SK-N-SH (cell line): ENCODE measurements at regions not wholly inside any gene's neighbourhood (a gene's known extent, or its start where the extent isn't known, plus 50 kb on each side); places are given as distances from the start of the nearest gene placed in this dataset.

Experiments used
- CTCF ChIA-PET: fragments of 300-600, 350-600 bp; formaldehyde crosslinking; extraction: SDS; loops from one replicate; lab custom pipeline; 2021; lab: Yijun Ruan, JAX
- POLR2A ChIA-PET: fragments of 350-600 bp; sonication (Branson Sonifier 250); formaldehyde crosslinking; extraction: SDS; loops from one replicate; lab custom pipeline; 2020; ENCODE audit warnings: antibody characterized with exemption, inconsistent platforms; lab: Yijun Ruan, JAX
- DNase-seq: peaks from one replicate; pipeline ENCODE4 v3.0.0; 2012
- H2AFZ ChIP-seq: fragments of 200-600 bp; sonication (generic); 2 replicates; pipeline ENCODE4 v1.8.1; 2016; ENCODE audit warnings: antibody characterized with exemption, mild to moderate bottlenecking, low read depth
- H3F3A ChIP-seq: fragments of 200-600 bp; sonication (generic); replicated peaks from 2 replicates; pipeline ENCODE3; 2016; ENCODE audit warnings: antibody characterized with exemption, mild to moderate bottlenecking; ENCODE audit not compliant: insufficient read depth
- H3K27ac ChIP-seq, 2 experiments: fragments of 200-500 bp in 1 of 2; fragments of 200-600 bp in 1 of 2; sonication (Bioruptor generic) in 1 of 2; sonication (generic), shearing (Covaris generic) in 1 of 2; 2 replicates each; pipeline versions ENCODE4 v1.5.1 to v1.6.1; 2014 to 2016; ENCODE audit warnings: low read depth in 2 of 2, inconsistent platforms in 1 of 2, low read length in 1 of 2, mild to moderate bottlenecking in 1 of 2, mixed read lengths in 1 of 2
- H3K27me3 ChIP-seq: fragments of 200-600 bp; sonication (generic), shearing (Covaris generic); 2 replicates; pipeline ENCODE4 v1.6.1; 2016; ENCODE audit warnings: mixed run types; ENCODE audit not compliant: insufficient read depth
- H3K36me3 ChIP-seq, 2 experiments: fragments of 200-500 bp in 1 of 2; fragments of 200-600 bp in 1 of 2; sonication (Bioruptor generic) in 1 of 2; sonication (generic) in 1 of 2; replicated peaks in 1 of 2; 2 replicates each; pipeline versions ENCODE3 to v1.5.1; 2014 to 2016; ENCODE audit warnings: low read length in 1 of 2, mild to moderate bottlenecking in 1 of 2; ENCODE audit not compliant: insufficient read depth in 2 of 2, control insufficient read depth in 1 of 2
- H3K4me1 ChIP-seq, 2 experiments: fragments of 200-500 bp in 1 of 2; fragments of 200-600 bp in 1 of 2; sonication (Bioruptor generic) in 1 of 2; sonication (generic), shearing (Covaris generic) in 1 of 2; 2 replicates each; pipeline versions ENCODE4 v1.5.1 to v1.6.1; 2014 to 2016; ENCODE audit warnings: low read depth in 1 of 2, low read length in 1 of 2, mixed run types in 1 of 2; ENCODE audit not compliant: insufficient read depth in 2 of 2, control insufficient read depth in 1 of 2
- H3K4me2 ChIP-seq: fragments of 200-600 bp; sonication (generic), shearing (Covaris generic); 2 replicates; pipeline ENCODE4 v1.6.1; 2017; ENCODE audit warnings: mixed run types
- H3K4me3 ChIP-seq, 2 experiments: fragments of 200-500 bp in 1 of 2; fragments of 200-600 bp in 1 of 2; sonication (Bioruptor generic) in 1 of 2; sonication (generic), shearing (Covaris generic) in 1 of 2; 2 replicates each; pipeline versions ENCODE4 v1.5.1 to v1.8.1; 2014 to 2016; ENCODE audit warnings: low read depth in 2 of 2, inconsistent platforms in 1 of 2, low read length in 1 of 2, mild to moderate bottlenecking in 1 of 2, mixed read lengths in 1 of 2, moderate library complexity in 1 of 2
- H3K79me2 ChIP-seq: fragments of 200-600 bp; sonication (generic); 2 replicates; pipeline ENCODE4 v1.8.1; 2017; ENCODE audit warnings: mild to moderate bottlenecking; ENCODE audit not compliant: insufficient read depth
- H3K9ac ChIP-seq: fragments of 200-600 bp; sonication (generic); 2 replicates; pipeline ENCODE4 v1.6.1; 2017; ENCODE audit warnings: mixed run types
- H3K9me2 ChIP-seq: fragments of 200-600 bp; sonication (generic); 2 replicates; pipeline ENCODE4 v1.6.1; 2017; ENCODE audit warnings: mixed run types
- H3K9me3 ChIP-seq: fragments of 200-600 bp; sonication (generic); 2 replicates; pipeline ENCODE4 v1.6.1; 2017; ENCODE audit warnings: mixed run types, mild to moderate bottlenecking, moderate library complexity
- H4K20me1 ChIP-seq: fragments of 200-600 bp; sonication (generic); 2 replicates; pipeline ENCODE4 v1.6.1; 2017; ENCODE audit warnings: mild to moderate bottlenecking, mixed run types; ENCODE audit not compliant: insufficient read depth
- ELF1 ChIP-seq: IDR thresholded peaks from 2 replicates; pipeline ENCODE4 v1.4.0; 2012
- EZH2phosphoT487 ChIP-seq: fragments of 200-600 bp; sonication (generic); IDR thresholded peaks from 2 replicates; pipeline ENCODE4 v1.6.1; 2017; ENCODE audit warnings: low read depth, mixed run types, mild to moderate bottlenecking, antibody characterized with exemption, moderate library complexity, borderline replicate concordance
- FOSL2 ChIP-seq: IDR thresholded peaks from 2 replicates; pipeline ENCODE4 v1.4.0; 2012; ENCODE audit warnings: low read depth, mild to moderate bottlenecking, moderate library complexity, borderline replicate concordance
- FOXJ3 ChIP-seq: sonication (generic); formaldehyde crosslinking; IDR thresholded peaks from 2 replicates; pipeline ENCODE4 v1.5.1; 2020; ENCODE audit warnings: mild to moderate bottlenecking, missing genetic modification reagents
- FOXM1 ChIP-seq: IDR thresholded peaks from 2 replicates; pipeline ENCODE4 v1.4.0; 2012; ENCODE audit warnings: low read depth, mild to moderate bottlenecking
- GATA2 ChIP-seq: sonication (generic); formaldehyde crosslinking; IDR thresholded peaks from 2 replicates; pipeline ENCODE4 v1.5.0; 2020; ENCODE audit warnings: mild to moderate bottlenecking, missing genetic modification reagents
- JUND ChIP-seq: IDR thresholded peaks from 2 replicates; pipeline ENCODE4 v1.4.0; 2012
- MEF2A ChIP-seq: IDR thresholded peaks from 2 replicates; pipeline ENCODE4 v1.4.0; 2012; ENCODE audit warnings: low read depth, borderline replicate concordance
- NFIC ChIP-seq: IDR thresholded peaks from 2 replicates; pipeline ENCODE4 v1.4.0; 2012; ENCODE audit warnings: borderline replicate concordance
- NRF1 ChIP-seq: IDR thresholded peaks from 2 replicates; pipeline ENCODE4 v1.6.1; 2012; ENCODE audit warnings: low read depth, mild to moderate bottlenecking, low read length
- RCOR1 ChIP-seq: fragments of 150-350 bp; IDR thresholded peaks from 2 replicates; pipeline ENCODE4 v1.6.1; 2017; ENCODE audit warnings: antibody characterized with exemption, low read length
- RFX5 ChIP-seq: IDR thresholded peaks from 2 replicates; pipeline ENCODE4 v1.6.1; 2012; ENCODE audit warnings: mild to moderate bottlenecking, improper control_type of control experiment, low read length
- RXRA ChIP-seq: IDR thresholded peaks from 2 replicates; pipeline ENCODE4 v1.4.0; 2012; ENCODE audit warnings: low read depth, mild to moderate bottlenecking, borderline replicate concordance
- SIN3A ChIP-seq: IDR thresholded peaks from 2 replicates; pipeline ENCODE4 v1.6.1; 2012; ENCODE audit warnings: low read depth, mild to moderate bottlenecking, low read length, moderate library complexity, borderline replicate concordance
- TAF1 ChIP-seq: IDR thresholded peaks from 2 replicates; pipeline ENCODE4 v1.6.1; 2012; ENCODE audit warnings: low read depth, mild to moderate bottlenecking, low read length, moderate library complexity, borderline replicate concordance
- YY1 ChIP-seq: IDR thresholded peaks from 2 replicates; pipeline ENCODE4 v1.4.0; 2012; ENCODE audit warnings: low read depth, mild to moderate bottlenecking
- WGBS: methylation state at CpG from one replicate; pipeline ENCODE4 v1.1.6; 2017; ENCODE audit warnings: low lambda C conversion rate; 5-methylcytosine and 5-hydroxymethylcytosine counted together
- TF ChIP-seq, protein P1 (sequence below): fragments of 150-350 bp; IDR thresholded peaks from 2 replicates; pipeline ENCODE4 v1.6.1; 2016; ENCODE audit warnings: mild to moderate bottlenecking, low read depth, low read length
- TF ChIP-seq, protein P2 (sequence below): fragments of 200-600 bp; sonication (generic); IDR thresholded peaks from 2 replicates; pipeline ENCODE4 v1.6.1; 2017; ENCODE audit warnings: antibody characterized with exemption, mild to moderate bottlenecking, moderate library complexity
- TF ChIP-seq, protein P3 (sequence below): IDR thresholded peaks from 2 replicates; pipeline ENCODE4 v1.4.0; 2012; ENCODE audit warnings: low read depth, borderline replicate concordance
- TF ChIP-seq, protein P4 (sequence below): fragments of 150-350 bp; IDR thresholded peaks from 2 replicates; pipeline ENCODE4 v1.6.1; 2017; ENCODE audit warnings: antibody characterized with exemption, low read length, low read depth, borderline replicate concordance
- TF ChIP-seq, protein P5 (sequence below): IDR thresholded peaks from 2 replicates; pipeline ENCODE4; 2012

GRCh38 chr1:112057736-112058135 is 68.3 kb upstream of the KCND3 start:
- TF ChIP-seq RCOR1 (no peak), JUND (no peak), ELF1 (no peak), FOXM1 (no peak)
- Histone ChIP-seq H3K79me2 (no peaks in the 10 kb centered on the region), H2AFZ (no peak overlapping the region), H3K9me2 (no peaks in the 10 kb centered on the region), H3K27me3 (no peaks in the 10 kb centered on the region), H3K27ac (no peak overlapping the region), H3K4me3 (no peak overlapping the region), H3K4me1 (peaks cover 0 to 9% of the 10 kb centered on the region in 2 experiments; a peak in 2 of 4 replicates), H3K4me2 (no peak overlapping the region), H3F3A (no peaks in the 10 kb centered on the region), H4K20me1 (no peaks in the 10 kb centered on the region), H3K36me3 (no peaks in the 10 kb centered on the region), H3K9me3 (no peaks in the 10 kb centered on the region), H3K9ac (no peak overlapping the region)
- peak; percentile 24 for DNase-seq
- 43% methylated on average over 5 of the region's 5 CpGs for WGBS
- POLR2A ChIA-PET: no interaction called here
- CTCF ChIA-PET: no interaction called here

DNA sequence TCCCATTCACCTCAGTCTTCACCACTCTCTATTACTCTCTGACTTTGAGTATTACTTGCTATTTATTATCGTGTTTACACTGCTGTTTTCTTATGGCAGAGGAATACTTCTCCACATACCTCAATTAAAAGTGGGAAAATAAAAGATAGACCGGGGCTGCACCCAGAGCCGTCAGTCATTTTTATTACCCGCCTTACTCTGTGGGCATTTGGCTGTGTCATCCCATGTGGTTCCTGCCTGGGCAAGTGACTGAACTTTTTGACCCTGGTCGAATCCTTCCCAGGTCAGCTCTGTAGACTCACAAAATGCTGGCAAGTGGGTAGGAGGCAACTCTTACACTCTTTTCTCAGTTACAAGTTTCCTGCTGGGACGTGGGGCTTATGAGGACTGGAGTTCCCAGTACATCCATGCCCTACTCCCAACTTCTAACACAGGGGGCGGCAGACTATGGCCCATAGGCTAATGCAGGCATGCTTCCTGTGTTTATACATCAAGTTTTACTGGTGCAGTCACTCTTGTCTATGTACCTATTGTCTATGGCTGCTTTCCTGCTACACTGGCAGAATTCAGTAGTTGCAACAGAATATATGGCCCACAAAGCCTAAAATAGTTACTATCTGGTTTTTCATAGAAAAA is 69.5 kb upstream of the KCND3 start:
- Histone ChIP-seq H3K9me2 (no peaks in the 10 kb centered on the region), H3K27me3 (no peaks in the 10 kb centered on the region), H2AFZ (no peak overlapping the region), H3K4me3 (no peak overlapping the region), H3K4me1 (peaks cover 0 to 7% of the 10 kb centered on the region in 2 experiments; a peak in 2 of 4 replicates), H4K20me1 (no peaks in the 10 kb centered on the region), H3K9me3 (no peaks in the 10 kb centered on the region), H3K79me2 (no peaks in the 10 kb centered on the region), H3F3A (no peaks in the 10 kb centered on the region), H3K36me3 (no peaks in the 10 kb centered on the region), H3K4me2 (no peak overlapping the region), H3K9ac (no peak overlapping the region), H3K27ac (no peak overlapping the region)
- 36% methylated on average over 7 of the region's 7 CpGs for WGBS
- ChIA-PET POLR2A (no interaction called here), CTCF (no interaction called here)
- no peak for DNase-seq
- TF ChIP-seq NRF1: no peak
- TF ChIP-seq EZH2phosphoT487: no peak
- TF ChIP-seq RXRA: no peak
- TF ChIP-seq, protein P1, sequence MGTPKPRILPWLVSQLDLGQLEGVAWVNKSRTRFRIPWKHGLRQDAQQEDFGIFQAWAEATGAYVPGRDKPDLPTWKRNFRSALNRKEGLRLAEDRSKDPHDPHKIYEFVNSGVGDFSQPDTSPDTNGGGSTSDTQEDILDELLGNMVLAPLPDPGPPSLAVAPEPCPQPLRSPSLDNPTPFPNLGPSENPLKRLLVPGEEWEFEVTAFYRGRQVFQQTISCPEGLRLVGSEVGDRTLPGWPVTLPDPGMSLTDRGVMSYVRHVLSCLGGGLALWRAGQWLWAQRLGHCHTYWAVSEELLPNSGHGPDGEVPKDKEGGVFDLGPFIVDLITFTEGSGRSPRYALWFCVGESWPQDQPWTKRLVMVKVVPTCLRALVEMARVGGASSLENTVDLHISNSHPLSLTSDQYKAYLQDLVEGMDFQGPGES: no peak
- TF ChIP-seq, protein P2, sequence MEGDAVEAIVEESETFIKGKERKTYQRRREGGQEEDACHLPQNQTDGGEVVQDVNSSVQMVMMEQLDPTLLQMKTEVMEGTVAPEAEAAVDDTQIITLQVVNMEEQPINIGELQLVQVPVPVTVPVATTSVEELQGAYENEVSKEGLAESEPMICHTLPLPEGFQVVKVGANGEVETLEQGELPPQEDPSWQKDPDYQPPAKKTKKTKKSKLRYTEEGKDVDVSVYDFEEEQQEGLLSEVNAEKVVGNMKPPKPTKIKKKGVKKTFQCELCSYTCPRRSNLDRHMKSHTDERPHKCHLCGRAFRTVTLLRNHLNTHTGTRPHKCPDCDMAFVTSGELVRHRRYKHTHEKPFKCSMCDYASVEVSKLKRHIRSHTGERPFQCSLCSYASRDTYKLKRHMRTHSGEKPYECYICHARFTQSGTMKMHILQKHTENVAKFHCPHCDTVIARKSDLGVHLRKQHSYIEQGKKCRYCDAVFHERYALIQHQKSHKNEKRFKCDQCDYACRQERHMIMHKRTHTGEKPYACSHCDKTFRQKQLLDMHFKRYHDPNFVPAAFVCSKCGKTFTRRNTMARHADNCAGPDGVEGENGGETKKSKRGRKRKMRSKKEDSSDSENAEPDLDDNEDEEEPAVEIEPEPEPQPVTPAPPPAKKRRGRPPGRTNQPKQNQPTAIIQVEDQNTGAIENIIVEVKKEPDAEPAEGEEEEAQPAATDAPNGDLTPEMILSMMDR: no peak
- no peak for TF ChIP-seq FOXM1
- TF ChIP-seq TAF1: no peak
- TF ChIP-seq SIN3A: no peak
- no peak for TF ChIP-seq FOSL2
- TF ChIP-seq MEF2A: no peak
- no peak for TF ChIP-seq GATA2 (CRISPR knock-in tag)
- TF ChIP-seq RFX5: no peak
- TF ChIP-seq YY1: no peak
- no peak for TF ChIP-seq JUND
- TF ChIP-seq, protein P3, sequence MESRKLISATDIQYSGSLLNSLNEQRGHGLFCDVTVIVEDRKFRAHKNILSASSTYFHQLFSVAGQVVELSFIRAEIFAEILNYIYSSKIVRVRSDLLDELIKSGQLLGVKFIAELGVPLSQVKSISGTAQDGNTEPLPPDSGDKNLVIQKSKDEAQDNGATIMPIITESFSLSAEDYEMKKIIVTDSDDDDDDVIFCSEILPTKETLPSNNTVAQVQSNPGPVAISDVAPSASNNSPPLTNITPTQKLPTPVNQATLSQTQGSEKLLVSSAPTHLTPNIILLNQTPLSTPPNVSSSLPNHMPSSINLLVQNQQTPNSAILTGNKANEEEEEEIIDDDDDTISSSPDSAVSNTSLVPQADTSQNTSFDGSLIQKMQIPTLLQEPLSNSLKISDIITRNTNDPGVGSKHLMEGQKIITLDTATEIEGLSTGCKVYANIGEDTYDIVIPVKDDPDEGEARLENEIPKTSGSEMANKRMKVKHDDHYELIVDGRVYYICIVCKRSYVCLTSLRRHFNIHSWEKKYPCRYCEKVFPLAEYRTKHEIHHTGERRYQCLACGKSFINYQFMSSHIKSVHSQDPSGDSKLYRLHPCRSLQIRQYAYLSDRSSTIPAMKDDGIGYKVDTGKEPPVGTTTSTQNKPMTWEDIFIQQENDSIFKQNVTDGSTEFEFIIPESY: no peak
- no peak for TF ChIP-seq NFIC
- TF ChIP-seq, protein P4, sequence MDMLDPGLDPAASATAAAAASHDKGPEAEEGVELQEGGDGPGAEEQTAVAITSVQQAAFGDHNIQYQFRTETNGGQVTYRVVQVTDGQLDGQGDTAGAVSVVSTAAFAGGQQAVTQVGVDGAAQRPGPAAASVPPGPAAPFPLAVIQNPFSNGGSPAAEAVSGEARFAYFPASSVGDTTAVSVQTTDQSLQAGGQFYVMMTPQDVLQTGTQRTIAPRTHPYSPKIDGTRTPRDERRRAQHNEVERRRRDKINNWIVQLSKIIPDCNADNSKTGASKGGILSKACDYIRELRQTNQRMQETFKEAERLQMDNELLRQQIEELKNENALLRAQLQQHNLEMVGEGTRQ: no peak
- TF ChIP-seq, protein P5, sequence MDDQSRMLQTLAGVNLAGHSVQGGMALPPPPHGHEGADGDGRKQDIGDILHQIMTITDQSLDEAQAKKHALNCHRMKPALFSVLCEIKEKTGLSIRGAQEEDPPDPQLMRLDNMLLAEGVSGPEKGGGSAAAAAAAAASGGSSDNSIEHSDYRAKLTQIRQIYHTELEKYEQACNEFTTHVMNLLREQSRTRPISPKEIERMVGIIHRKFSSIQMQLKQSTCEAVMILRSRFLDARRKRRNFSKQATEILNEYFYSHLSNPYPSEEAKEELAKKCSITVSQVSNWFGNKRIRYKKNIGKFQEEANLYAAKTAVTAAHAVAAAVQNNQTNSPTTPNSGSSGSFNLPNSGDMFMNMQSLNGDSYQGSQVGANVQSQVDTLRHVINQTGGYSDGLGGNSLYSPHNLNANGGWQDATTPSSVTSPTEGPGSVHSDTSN: no peak
- no peak for TF ChIP-seq FOXJ3 (CRISPR knock-in tag)
